PC-9 (cell line): ENCODE measurements at regions not wholly inside any gene's neighbourhood (a gene's known extent, or its start where the extent isn't known, plus 50 kb on each side); places are given as distances from the start of the nearest gene placed in this dataset.

ENCODE experiments used
- BruUV-seq: library from RNA; stranded (reverse); fragments of 400-500 nt; replicated peaks from 2 replicates; lab custom pipeline; 2021; lab: Mats Ljungman, UMichigan
- CTCF ChIA-PET: fragments of 300-600 bp; sonication (Branson Sonifier 250); formaldehyde crosslinking; loops from one replicate; lab custom pipeline; 2022; ENCODE audit warnings: antibody characterized with exemption; lab: Charles Lee
- POLR2A ChIA-PET: fragments of 300-600 bp; sonication (Branson Sonifier 250); formaldehyde crosslinking; loops from one replicate; lab custom pipeline; 2022; ENCODE audit warnings: antibody characterized with exemption; ENCODE audit not compliant: unreplicated experiment; lab: Charles Lee
- DNase-seq, 2 experiments: peaks; one replicate each; pipeline versions ENCODE4 v3.0.0 to v3.0.0-alpha.2; 2015 to 2022; ENCODE audit warnings: mixed read lengths in 1 of 2
- H2AFZ ChIP-seq: fragments of 200-600 bp; sonication (generic); 2 replicates; pipeline ENCODE4 v1.8.1; 2017; ENCODE audit warnings: antibody characterized with exemption
- H3F3A ChIP-seq: fragments of 200-600 bp; sonication (generic); 2 replicates; pipeline ENCODE4 v1.8.1; 2017; ENCODE audit warnings: antibody characterized with exemption, mild to moderate bottlenecking, low read depth; ENCODE audit not compliant: insufficient read depth
- H3K27ac ChIP-seq: fragments of 200-600 bp; sonication (generic); 2 replicates; pipeline ENCODE4 v1.6.1; 2016; ENCODE audit warnings: mixed run types
- H3K27me3 ChIP-seq: fragments of 200-600 bp; sonication (generic); 2 replicates; pipeline ENCODE4 v1.6.1; 2016; ENCODE audit warnings: low read depth, mixed run types; ENCODE audit not compliant: insufficient read depth
- H3K36me3 ChIP-seq: fragments of 200-600 bp; sonication (generic); 2 replicates; pipeline ENCODE4 v1.6.1; 2016; ENCODE audit warnings: low read depth, mixed run types
- H3K4me1 ChIP-seq: fragments of 200-600 bp; sonication (generic); replicated peaks from 2 replicates; pipeline ENCODE4 v1.6.1; 2016; ENCODE audit warnings: mixed run types; ENCODE audit not compliant: insufficient read depth
- H3K4me2 ChIP-seq: fragments of 200-600 bp; sonication (generic); 2 replicates; pipeline ENCODE4 v1.6.1; 2017; ENCODE audit warnings: mixed run types
- H3K4me3 ChIP-seq: fragments of 200-600 bp; sonication (generic); 2 replicates; pipeline ENCODE4 v1.6.1; 2016; ENCODE audit warnings: mixed run types
- H3K79me2 ChIP-seq: fragments of 200-600 bp; sonication (generic); 2 replicates; pipeline ENCODE4 v1.6.1; 2017; ENCODE audit warnings: low read depth, mixed run types
- H3K9me2 ChIP-seq: fragments of 200-600 bp; sonication (generic); 2 replicates; pipeline ENCODE4 v1.8.1; 2017; ENCODE audit warnings: mild to moderate bottlenecking; ENCODE audit not compliant: insufficient read depth
- H3K9me3 ChIP-seq: fragments of 200-600 bp; sonication (generic); 2 replicates; pipeline ENCODE4 v1.8.1; 2016; ENCODE audit warnings: low read depth; ENCODE audit not compliant: insufficient read depth
- H4K20me1 ChIP-seq: fragments of 200-600 bp; sonication (generic); 2 replicates; pipeline ENCODE4 v1.8.1; 2017; ENCODE audit not compliant: insufficient read depth
- CTCF ChIP-seq: fragments of 200-600 bp; sonication (generic); conservative IDR thresholded peaks from 2 replicates; pipeline ENCODE4 v1.6.1; 2017; ENCODE audit warnings: mixed run types, antibody characterized with exemption, mild to moderate bottlenecking, moderate library complexity
- EZH2 ChIP-seq: fragments of 200-600 bp; sonication (generic); IDR thresholded peaks from 2 replicates; pipeline ENCODE4 v1.8.0; 2017; ENCODE audit warnings: antibody characterized with exemption, low read depth
- intact Hi-C: fragments of 100-400 bp; cut with micrococcal nuclease; formaldehyde crosslinking; loops from one replicate; pipeline ENCODE4 v1.10.0; 2022; ENCODE audit not compliant: unreplicated experiment

- intact Hi-C loops = no loop called here
- Histone ChIP-seq H3K27me3 (no peaks in the 10 kb centered on the region), H3K79me2 (no peaks in the 10 kb centered on the region), H3K27ac (no peak overlapping the region), H3K9me2 (no peaks in the 10 kb centered on the region), H2AFZ (no peak overlapping the region), H3K4me1 (no peaks in the 10 kb centered on the region), H3K4me3 (no peak overlapping the region), H3K4me2 (no peak overlapping the region), H3K36me3 (no peaks in the 10 kb centered on the region), H3F3A (no peaks in the 10 kb centered on the region), H3K9me3 (no peaks in the 10 kb centered on the region), H4K20me1 (no peaks in the 10 kb centered on the region)
- BruUV-seq = no TSS peak
- no peak for DNase-seq
- TF ChIP-seq EZH2 = no peak
- TF ChIP-seq CTCF = no peak
- CTCF ChIA-PET = no interaction called here
- POLR2A ChIA-PET = no interaction called here
Measured at GRCh38 chr11:92751594-92751993, 217.9 kb upstream of the MTNR1B start.

- ChIA-PET CTCF (no interaction called here), POLR2A (no interaction called here)
- Histone ChIP-seq H3K79me2 (no peaks in the 10 kb centered on the region), H3K9me3 (no peaks in the 10 kb centered on the region), H3K27me3 (no peaks in the 10 kb centered on the region), H3K27ac (no peak overlapping the region), H3K4me3 (no peak overlapping the region), H3K36me3 (no peaks in the 10 kb centered on the region), H3K4me1 (no peaks in the 10 kb centered on the region), H4K20me1 (no peaks in the 10 kb centered on the region), H2AFZ (no peak overlapping the region), H3F3A (no peaks in the 10 kb centered on the region), H3K9me2 (no peaks in the 10 kb centered on the region), H3K4me2 (no peak overlapping the region)
- intact Hi-C loops = no loop called here
- no peak for DNase-seq
- TF ChIP-seq CTCF (no peak), EZH2 (no peak)
- BruUV-seq = no TSS peak
Measured at GRCh38 chr11:92752122-92752521, 217.3 kb upstream of the MTNR1B start.

- CTCF ChIA-PET = no interaction called here
- no peaks in the 10 kb centered on the region for H3K79me2 ChIP-seq
- H3K4me3 ChIP-seq = no peak overlapping the region
- POLR2A ChIA-PET = no interaction called here
- no peaks in the 10 kb centered on the region for H3K9me2 ChIP-seq
- no peaks in the 10 kb centered on the region for H3F3A ChIP-seq
- intact Hi-C loops = no loop called here
- no peaks in the 10 kb centered on the region for H3K4me1 ChIP-seq
- H3K4me2 ChIP-seq = no peak overlapping the region
- no peak overlapping the region for H3K27ac ChIP-seq
- no TSS peak for BruUV-seq
- no peaks in the 10 kb centered on the region for H3K36me3 ChIP-seq
- TF ChIP-seq EZH2 (no peak), CTCF (no peak)
- no peak for DNase-seq
- no peaks in the 10 kb centered on the region for H3K27me3 ChIP-seq
- no peaks in the 10 kb centered on the region for H3K9me3 ChIP-seq
- no peaks in the 10 kb centered on the region for H4K20me1 ChIP-seq
- no peak overlapping the region for H2AFZ ChIP-seq
Measured at GRCh38 chr11:92753161-92753560, 216.3 kb upstream of the MTNR1B start.
